H1 (cell line): ENCODE measurements at regions not wholly inside any gene's neighbourhood (a gene's known extent, or its start where the extent isn't known, plus 50 kb on each side); places are given as distances from the start of the nearest gene placed in this dataset.
A peak's percentile ranks its signal among the peaks of the same experiment; 100 is the strongest.

Experiments
- POLR2A ChIP-seq, 2 experiments: IDR thresholded peaks; 1 replicate in 1 of 2; 2 replicates in 1 of 2; pipeline ENCODE4 v1.6.1; 2011; ENCODE audit warnings: low read depth in 2 of 2, low read length in 2 of 2, mild to moderate bottlenecking in 2 of 2; ENCODE audit errors: control extremely low read depth in 1 of 2
- TAF1 ChIP-seq: IDR thresholded peaks from 2 replicates; pipeline ENCODE4 v1.6.1; 2011; ENCODE audit warnings: mild to moderate bottlenecking, low read depth, low read length
- ZNF274 ChIP-seq: IDR thresholded peaks from 2 replicates; pipeline ENCODE4 v1.7.0; 2012; ENCODE audit warnings: low read length, borderline replicate concordance; ENCODE audit errors: extremely low read depth
- TF ChIP-seq, protein P1 (sequence below): IDR thresholded peaks from 2 replicates; pipeline ENCODE4 v1.6.1; 2011; ENCODE audit warnings: low read length, improper control_type of control experiment
- TF ChIP-seq, protein P2 (sequence below), 3 experiments: IDR thresholded peaks; 1 replicate in 2 of 3; 2 replicates in 1 of 3; pipeline versions ENCODE4 v1.5.1 to v1.6.1; 2011; ENCODE audit warnings: low read length in 3 of 3, mild to moderate bottlenecking in 3 of 3, inconsistent platforms in 2 of 3, low read depth in 1 of 3, moderate library complexity in 1 of 3; ENCODE audit not compliant: insufficient read depth in 1 of 3; ENCODE audit errors: control extremely low read depth in 1 of 3

DNA sequence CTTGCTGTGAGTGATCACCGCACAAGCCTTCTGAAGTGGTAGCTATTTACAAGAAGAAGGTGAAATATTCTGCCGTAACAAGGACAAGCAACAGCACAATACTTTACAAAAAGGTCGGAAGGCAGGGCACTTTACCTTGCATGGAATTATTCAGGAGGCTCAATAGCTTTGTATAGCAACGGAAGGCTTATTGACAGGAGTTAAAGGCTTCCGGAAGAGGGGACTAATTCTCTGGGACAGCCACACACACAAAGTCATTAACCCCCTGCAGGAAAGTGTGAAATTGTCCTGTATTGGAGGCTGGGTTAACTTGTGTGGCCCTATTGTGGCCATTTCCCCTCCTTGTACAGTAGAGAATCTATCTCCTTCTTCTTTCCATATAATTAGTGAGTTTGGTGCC lies 199.3 kb upstream of the SEMA6A start:
- TF ChIP-seq, protein P1, sequence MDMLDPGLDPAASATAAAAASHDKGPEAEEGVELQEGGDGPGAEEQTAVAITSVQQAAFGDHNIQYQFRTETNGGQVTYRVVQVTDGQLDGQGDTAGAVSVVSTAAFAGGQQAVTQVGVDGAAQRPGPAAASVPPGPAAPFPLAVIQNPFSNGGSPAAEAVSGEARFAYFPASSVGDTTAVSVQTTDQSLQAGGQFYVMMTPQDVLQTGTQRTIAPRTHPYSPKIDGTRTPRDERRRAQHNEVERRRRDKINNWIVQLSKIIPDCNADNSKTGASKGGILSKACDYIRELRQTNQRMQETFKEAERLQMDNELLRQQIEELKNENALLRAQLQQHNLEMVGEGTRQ, result no peak
- TF ChIP-seq, protein P2, sequence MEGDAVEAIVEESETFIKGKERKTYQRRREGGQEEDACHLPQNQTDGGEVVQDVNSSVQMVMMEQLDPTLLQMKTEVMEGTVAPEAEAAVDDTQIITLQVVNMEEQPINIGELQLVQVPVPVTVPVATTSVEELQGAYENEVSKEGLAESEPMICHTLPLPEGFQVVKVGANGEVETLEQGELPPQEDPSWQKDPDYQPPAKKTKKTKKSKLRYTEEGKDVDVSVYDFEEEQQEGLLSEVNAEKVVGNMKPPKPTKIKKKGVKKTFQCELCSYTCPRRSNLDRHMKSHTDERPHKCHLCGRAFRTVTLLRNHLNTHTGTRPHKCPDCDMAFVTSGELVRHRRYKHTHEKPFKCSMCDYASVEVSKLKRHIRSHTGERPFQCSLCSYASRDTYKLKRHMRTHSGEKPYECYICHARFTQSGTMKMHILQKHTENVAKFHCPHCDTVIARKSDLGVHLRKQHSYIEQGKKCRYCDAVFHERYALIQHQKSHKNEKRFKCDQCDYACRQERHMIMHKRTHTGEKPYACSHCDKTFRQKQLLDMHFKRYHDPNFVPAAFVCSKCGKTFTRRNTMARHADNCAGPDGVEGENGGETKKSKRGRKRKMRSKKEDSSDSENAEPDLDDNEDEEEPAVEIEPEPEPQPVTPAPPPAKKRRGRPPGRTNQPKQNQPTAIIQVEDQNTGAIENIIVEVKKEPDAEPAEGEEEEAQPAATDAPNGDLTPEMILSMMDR (IDR thresholded peaks at IDR 0.05; ENCODE audit: control extremely low read depth in 1 of 3, insufficient read depth in 1 of 3, low read depth in 1 of 3, low read length in 3 of 3), result 0 out of 4 replicates have a peak, but pooled peaks of 1 of the 3 experiments have one; percentile 1
- no peak for TF ChIP-seq TAF1
- TF ChIP-seq POLR2A (IDR thresholded peaks at IDR 0.05; ENCODE audit: control extremely low read depth in 1 of 2, low read depth in 2 of 2, low read length in 2 of 2), result 0 out of 3 replicates have a peak, but pooled peaks of 1 of the 2 experiments have one; percentile 14
- no peak for TF ChIP-seq ZNF274
